ENCODE measurements at regions not wholly inside any gene's neighbourhood (a gene's known extent, or its start where the extent isn't known, plus 50 kb on each side); places are given as distances from the start of the nearest gene placed in this dataset.

- TF ChIP-seq RNF2 (conservative IDR thresholded peaks at IDR 0.05; ENCODE audit: low read depth), result no peak
Observed at GRCh38 chr5:88646866-88647265, 236.1 kb downstream of the MEF2C start (continued).

- Histone ChIP-seq H3K4me1 (ENCODE audit: insufficient read depth, low read length) (no peaks in the 10 kb centered on the region), H3K9me3 (ENCODE audit: low read length) (no peaks in the 10 kb centered on the region), H3K36me3 (replicated peaks in 1 of 2; ENCODE audit: control insufficient read depth in 1 of 2, insufficient read depth in 2 of 2, low read length in 2 of 2) (no peaks in the 10 kb centered on the region), H3K4me3 (replicated peaks in 1 of 3; ENCODE audit: insufficient read depth in 1 of 3, low read depth in 2 of 3, low read length in 3 of 3) (no peak overlapping the region), H3K9ac (ENCODE audit: insufficient read depth, low read depth, low read length) (no peak overlapping the region), H3K27ac (ENCODE audit: extremely low read length, insufficient read depth, low read length) (no peak overlapping the region), H3K27me3 (ENCODE audit: control insufficient read depth in 1 of 2, insufficient read depth in 2 of 2, low read length in 2 of 2) (no peaks in the 10 kb centered on the region; a peak in 1 of 5 replicates), H2AFZ (ENCODE audit: low read length) (no peak overlapping the region), H4K20me1 (ENCODE audit: insufficient read depth, low read length) (no peaks in the 10 kb centered on the region), H3K79me2 (ENCODE audit: insufficient read depth, low read length) (no peaks in the 10 kb centered on the region), H3K4me2 (ENCODE audit: low read depth, low read length) (no peak overlapping the region)
- CTCF ChIA-PET (ENCODE audit: low intra/inter-chr PET ratio, low total read pairs), result no interaction called here
- FAIRE-seq, result no peak
- POLR2A ChIA-PET, result no interaction called here
- DNase-seq (ENCODE audit: low spot score), result no peak
- ATAC-seq, result no peak
- intact Hi-C loops (cut with micrococcal nuclease; ENCODE audit: unreplicated experiment) (no loop called here), in situ Hi-C loops (cut with HindIII; ENCODE audit: extremely low pct_ligation_motif_present, low pct_unique_long_range_greater_than_20kb) (no loop called here)
- WGBS (ENCODE audit: low lambda C conversion rate), result 49% methylated on average over 3 of the region's 3 CpGs
- BruUV-seq (replicated peaks), result no TSS peak
- no peak for TF ChIP-seq ZMYM2 (CRISPR knock-in tag; IDR thresholded peaks at IDR 0.05)
- no peak for TF ChIP-seq SNAPC2 (CRISPR knock-in tag; IDR thresholded peaks at IDR 0.05)
- no peak for TF ChIP-seq GPN1 (CRISPR knock-in tag; IDR thresholded peaks at IDR 0.05; ENCODE audit: borderline replicate concordance)
- no peak for TF ChIP-seq CERS6 (CRISPR knock-in tag; IDR thresholded peaks at IDR 0.05)
- no peak for TF ChIP-seq KAT8 (CRISPR knock-in tag; IDR thresholded peaks at IDR 0.05)
- no peak for TF ChIP-seq ZNF720 (CRISPR knock-in tag; IDR thresholded peaks at IDR 0.05)
- no peak for TF ChIP-seq FOXO1 (CRISPR knock-in tag; IDR thresholded peaks at IDR 0.05)
- no peak for TF ChIP-seq NR2F2 (IDR thresholded peaks at IDR 0.05; ENCODE audit: borderline replicate concordance, low read depth)
- no peak for TF ChIP-seq ZNF318 (CRISPR knock-in tag; IDR thresholded peaks at IDR 0.05)
- no peak for TF ChIP-seq THAP11 (CRISPR knock-in tag; IDR thresholded peaks at IDR 0.05)
- no peak for TF ChIP-seq ARID4A (CRISPR knock-in tag; IDR thresholded peaks at IDR 0.05; ENCODE audit: borderline replicate concordance)
Observed at GRCh38 chr5:88644676-88645075, 238.3 kb downstream of the MEF2C start.
